Ureter (tissue), 1 donor: ENCODE measurements at regions not wholly inside any gene's neighbourhood (a gene's known extent, or its start where the extent isn't known, plus 50 kb on each side); places are given as distances from the start of the nearest gene placed in this dataset.
"Not testable (repeated sequence)": the region's sequence is repeated elsewhere in the genome, so short reads cannot be mapped to it uniquely, and the experiment has no call there.

Experiments
- DNase-seq: peaks from one replicate; pipeline ENCODE4 v3.0.0-alpha.2; 2020; ENCODE audit warnings: low spot score
- donor health status: DM: yes; HTN: yes; CAD: no.

DNA sequence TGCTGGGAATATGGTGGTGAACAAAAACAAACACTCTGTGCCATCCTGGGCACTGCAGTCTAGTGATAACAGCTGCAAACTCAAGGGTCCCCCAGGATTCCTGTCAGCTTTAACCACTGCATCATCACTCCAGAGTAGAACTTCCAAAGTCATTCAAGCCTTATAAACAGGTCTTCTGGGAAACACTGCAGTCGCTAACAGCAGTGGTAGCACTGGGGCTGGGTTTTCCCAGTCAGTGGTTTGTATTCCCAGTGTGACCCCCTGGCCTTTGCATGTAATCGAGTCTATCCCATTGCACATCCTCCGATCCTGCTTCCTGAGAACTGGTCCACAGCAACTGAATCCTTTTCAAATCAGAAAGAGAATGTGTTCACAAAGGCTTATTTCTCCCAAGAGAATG is 623.5 kb downstream of the EDEM1 start:
- no peak for DNase-seq

DNA sequence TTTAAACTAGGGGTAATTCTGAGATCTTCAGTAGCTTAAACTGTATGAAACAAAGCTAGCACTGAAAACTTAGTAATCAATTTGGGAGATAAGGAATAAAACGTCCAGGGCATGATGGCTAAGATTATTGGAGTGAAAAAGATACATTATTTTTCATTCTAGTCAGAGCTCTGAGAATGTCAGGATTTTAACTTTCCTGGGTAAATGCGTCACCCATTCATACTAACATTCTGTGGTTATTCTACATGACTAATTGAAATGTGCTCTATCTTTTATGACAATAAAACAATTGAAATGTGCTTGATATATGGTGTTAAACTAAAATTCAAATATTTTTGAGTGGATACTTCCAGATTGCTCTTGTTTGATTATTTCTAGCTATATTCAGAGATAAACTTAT is 626.0 kb downstream of the EDEM1 start:
- no peak for DNase-seq

DNA sequence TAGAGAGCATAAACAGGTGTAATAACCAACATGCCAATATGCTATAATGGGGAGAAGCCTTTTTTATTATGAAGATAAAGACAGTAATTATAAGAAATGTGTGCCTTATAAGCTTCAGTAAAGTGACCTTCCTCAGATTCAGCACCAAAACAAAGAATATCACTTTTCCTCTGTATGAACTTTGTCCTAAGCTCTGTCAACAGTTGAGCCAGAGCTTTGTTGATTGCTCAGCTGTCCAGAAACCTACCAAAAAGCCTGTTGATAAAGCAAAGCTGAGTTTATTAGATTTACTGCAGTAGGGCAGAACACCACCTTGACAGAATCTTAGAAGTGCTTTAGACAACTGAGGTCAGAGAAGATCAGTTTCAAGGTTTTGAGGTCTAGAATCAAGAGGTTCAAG is 635.3 kb downstream of the EDEM1 start:
- no peak for DNase-seq

DNA sequence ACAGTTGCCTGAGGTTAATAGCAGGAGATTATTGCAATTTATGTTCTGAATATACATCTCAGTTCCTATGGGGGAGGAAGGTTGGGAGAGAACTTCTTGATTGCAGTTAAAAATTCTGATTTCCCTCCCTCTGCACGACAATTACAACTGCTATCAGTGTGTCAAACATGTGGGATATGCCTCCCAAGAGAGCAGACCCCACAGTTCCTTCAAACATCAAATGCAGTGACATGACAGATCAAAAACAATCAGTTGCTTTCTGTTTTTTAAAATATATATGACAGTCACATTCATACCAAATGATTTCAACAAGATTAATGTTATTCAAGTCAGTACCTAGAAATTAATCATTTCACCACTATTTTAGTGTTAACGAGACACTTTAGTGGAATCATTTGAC is 639.0 kb downstream of the EDEM1 start:
- no peak for DNase-seq

DNA sequence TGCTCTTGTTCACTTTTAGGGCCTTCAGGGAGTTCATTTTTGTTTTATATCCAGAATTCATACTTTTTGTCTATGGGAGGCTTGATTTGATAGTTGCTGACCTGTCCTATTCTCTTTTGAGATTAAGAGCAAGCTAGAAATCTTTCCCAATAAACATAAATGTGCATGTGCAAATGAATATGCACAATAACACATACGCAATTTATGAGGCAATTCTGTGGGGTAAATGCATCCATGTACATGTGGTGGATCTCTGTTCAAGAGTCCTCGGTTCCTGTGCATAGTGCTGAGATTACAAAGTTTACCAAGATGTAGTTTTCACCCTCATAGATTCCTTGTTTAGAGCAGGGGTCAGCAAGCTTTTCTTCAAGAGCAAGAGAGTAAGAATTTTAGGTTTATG is 640.7 kb downstream of the EDEM1 start:
- no peak for DNase-seq

DNA sequence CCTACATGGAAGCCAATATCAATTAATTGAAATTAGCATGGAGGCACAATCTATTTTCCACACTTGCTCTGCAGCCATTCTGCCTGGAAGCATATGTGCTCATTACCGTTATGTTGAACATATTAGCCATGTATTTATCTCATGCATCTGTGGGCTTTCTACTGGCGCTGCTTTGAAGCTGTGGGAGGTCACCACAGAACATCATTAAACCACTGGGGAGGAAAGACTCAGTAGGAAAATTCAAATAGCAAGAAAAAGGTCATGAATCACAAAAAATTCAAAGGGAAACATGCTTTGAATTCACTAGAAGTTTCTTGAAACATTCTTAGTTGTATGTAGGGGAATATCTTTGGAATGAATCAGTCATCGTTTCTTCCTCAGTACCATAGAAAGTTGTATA is 652.5 kb downstream of the EDEM1 start:
- no peak for DNase-seq

DNA sequence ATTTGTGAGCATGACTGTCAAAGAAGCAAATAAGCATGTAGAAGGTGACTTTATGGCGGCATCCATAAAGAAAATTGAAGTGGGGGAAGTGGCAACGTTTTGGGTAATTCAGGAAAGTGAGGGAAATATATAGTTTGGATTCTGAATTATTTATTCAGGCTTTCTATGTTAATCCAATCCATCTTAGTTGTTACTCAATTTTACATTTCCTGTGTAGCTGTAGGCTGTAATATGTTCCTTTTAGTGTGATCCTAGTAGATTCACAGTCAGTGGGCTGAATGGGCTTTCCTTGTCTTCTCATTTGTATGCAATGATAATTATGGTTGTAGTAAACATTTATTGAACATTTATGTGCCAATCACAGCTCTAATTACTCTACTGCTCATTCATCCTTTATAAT is 654.1 kb downstream of the EDEM1 start:
- DNase-seq = no peak

DNA sequence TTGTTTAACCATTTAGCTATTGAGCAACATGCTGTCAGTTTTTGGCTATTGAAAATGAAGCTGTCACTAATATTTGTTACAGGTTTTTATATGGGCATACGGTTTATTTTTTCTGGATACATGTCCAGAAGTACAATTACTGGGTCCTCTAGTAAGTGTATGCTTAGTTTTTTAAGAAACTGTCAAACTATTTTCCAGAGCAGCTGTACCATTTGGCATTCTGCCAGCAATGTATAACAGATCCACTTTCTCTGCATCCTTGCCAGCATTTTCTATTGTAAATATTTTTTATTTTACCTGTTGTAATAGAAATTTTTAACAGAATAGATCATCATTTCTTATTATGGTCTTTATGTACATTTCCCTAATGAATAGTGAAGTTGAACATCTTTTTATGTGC is 658.8 kb downstream of the EDEM1 start:
- DNase-seq = no peak

DNA sequence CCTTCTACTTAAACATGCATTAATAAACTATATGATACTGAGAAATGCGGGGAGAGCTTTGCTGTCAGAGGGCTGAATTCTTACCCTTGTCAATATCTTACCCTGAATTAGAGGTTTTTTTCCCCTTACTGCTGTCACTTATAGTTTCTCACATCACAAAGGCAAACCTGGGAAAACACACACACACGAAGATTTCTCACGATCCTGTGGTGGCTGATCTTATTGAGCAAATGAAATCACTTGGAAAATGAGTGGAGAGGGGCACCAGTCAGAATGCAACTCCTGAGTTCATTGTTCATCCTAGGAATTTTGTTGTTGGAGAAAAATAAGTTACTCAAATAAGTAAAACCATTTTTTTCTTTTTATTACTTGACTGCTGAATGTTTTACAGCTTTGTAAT is 673.6 kb downstream of the EDEM1 start:
- no peak for DNase-seq

DNA sequence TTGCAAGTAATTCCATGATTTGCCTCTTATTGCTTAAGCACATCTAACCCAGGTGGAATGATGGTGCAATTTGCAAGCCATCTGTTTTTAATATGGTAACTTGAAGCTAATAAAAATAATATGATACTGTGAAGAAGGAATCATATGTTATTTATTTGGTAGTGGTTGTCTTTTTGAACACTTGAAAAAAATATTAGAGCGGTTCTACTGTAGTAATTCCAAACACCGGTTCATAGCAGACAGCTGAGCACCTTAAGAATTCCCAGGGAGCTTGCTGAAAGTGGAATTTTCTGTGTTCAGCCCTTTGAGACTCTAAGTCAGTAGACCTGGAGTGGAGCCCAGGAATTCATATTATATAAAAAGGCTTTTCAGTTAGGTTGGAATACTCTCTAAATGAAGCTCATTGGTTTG is 687.4 kb downstream of the EDEM1 start:
- no peak for DNase-seq

DNA sequence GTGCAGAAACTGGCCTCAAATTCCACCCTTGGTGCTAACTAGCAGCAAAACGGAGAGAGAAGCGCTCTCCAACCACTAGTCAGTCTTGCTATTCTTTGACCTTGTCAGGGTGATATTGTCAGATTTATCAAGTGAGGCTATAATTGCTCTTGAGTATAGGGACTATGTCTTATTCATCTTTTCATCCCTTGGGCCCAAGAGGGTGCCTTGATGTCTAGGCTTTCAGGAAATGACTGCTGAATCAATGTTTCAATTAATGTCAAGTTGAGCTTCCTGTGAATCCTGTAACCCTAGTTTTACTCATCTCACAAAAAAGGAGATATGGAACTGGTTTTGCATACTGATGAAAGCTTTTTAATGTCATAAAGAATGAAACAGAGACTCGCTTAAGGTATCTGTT is 701.3 kb downstream of the EDEM1 start:
- DNase-seq = no peak

DNA sequence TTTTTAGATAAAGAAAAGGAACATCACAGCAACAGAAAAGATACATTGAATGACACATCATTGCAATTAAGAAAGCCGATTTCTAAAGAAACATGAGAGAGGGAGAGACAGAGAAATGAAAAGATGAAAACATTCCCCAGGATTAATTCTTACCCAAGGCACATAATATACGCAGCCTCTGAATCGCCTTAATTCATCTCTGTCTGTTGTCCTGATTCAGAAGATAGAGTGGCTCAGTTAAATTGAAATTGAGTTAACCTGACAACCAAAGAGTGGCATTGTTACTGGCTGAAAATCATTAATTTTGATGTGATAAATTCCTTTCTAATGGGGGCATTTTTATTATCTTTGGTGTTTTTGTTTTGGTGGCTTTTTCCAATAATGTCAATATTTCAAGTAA is 701.9 kb downstream of the EDEM1 start:
- DNase-seq = no peak

DNA sequence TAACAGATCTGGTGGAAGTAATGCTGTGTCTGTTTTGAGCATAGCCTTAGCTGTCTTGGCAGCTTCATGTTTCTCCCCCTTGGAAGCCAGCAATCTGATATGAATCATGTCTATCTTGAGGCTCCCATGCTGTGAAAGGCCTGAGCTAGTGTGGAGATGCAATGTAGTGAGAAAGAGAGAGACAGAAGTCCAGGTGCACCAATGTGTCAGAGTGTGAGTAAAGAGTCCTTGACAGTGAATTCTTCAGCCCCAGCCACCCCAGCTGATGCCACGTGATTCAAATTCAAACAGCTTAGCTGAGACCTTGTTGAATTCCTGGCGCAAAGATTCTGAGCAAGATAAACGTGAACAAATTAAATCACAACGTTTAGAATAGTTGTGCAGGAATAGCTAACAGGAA is 704.2 kb downstream of the EDEM1 start:
- no peak for DNase-seq

DNA sequence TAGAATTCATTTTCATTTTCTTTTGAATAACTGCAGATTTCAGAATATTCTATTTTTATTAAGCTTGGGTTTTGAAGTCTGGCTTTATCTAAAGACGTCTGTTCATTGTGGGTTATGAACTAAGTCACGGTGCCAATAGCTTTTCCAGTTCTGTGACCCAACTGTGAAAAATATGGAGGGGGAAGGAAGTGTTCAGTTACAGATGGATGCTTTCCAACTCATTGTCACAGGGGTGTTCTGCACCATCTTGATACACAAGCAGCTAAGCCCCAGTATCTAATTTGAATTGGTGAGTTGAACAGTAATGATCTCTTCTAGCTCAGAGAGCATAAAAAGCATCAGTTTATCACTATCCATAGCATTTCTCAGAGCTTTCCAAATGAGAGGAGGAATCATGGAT is 710.6 kb downstream of the EDEM1 start:
- DNase-seq = no peak

DNA sequence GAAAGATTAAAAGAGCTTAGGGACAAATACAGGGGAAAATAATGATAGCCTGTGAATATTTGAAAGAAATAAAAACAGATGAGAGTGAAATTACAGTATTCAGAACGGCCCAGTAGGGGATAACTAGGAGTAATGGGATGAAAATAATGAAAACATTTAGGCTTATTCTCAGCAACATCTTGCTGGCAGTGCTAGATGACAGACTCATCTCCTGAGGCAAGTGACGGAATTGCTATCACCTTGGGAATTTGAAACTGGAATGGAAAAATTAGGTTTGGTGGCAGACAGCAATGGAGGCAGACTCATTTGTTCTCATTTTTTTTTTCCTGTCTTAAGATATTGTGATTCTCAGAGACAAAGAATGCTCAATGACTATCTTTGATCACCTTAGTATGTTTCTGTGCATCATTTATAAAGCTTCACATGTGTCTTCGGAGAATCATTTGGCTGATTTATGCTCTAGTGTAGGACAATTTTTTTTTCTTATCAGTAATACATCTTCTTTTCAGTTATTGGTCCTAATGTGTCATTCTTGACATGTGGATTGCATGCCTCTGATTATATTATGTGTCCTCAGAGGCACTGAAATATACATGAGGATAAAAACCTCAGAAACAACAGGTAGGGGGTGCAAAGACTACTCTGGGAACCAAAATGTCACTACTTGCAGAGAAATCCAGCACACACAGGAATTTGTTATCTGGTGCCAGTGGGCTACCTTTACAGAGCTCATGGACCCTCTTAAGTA is 711.7 kb downstream of the EDEM1 start:
- no peak for DNase-seq

DNA sequence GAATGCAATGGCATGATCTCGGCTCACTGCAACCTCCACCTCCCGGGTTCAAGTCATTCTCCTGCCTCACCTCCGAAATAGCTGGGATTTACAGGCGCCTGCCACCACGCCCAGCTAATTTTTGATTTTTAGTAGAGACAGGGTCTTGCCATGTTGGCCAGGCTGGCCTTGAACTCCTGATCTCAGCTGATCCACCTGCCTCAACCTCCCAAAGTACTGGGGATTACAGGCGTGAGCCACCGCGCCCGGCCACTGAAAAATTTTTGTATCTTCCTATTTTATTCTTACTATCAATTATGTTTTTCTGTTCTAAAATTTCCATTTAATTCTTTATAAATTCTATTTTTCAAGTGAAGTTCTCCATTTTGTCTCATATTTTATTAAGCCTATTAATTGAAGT is 730.4 kb downstream of the EDEM1 start:
- DNase-seq = no peak

DNA sequence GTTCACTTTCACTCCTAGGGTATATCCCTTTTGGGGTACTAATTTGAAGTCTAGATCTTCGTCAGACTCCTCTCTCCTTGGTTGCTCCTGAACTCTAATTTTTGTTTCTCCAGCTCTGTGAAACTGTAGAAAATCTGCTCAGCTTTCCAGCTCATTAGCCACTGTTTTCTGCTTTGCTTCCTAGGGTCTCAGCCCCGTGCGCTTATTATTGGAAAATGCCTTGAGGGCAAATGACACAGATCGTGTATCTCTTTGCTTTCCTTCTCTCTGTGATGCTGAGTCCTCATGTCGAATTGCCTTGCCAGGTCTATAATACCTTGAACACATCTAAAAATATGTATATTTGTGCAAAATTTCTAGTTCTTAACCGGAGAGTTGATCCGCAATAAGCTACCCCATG is 731.1 kb downstream of the EDEM1 start:
- DNase-seq = no peak

DNA sequence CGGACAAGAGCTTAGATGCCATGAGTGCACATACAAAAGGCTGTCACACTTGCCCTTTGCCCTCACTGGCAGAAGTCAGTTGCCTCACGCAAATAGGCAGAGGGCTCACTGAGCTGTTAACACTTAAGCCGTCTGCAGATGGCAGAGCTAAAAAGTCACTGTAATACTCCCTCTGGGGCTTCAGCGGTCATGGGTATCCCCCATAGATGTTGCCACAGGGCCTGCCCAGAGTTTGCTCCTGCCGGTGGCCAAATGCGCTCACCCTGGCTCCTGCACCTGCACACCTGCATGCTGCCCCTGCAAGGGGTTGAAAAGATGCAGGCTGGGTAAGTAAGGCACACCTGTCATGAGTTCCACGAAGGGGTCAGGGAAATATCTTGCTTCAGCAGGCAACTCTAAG is 741.5 kb downstream of the EDEM1 start:
- no peak for DNase-seq

DNA sequence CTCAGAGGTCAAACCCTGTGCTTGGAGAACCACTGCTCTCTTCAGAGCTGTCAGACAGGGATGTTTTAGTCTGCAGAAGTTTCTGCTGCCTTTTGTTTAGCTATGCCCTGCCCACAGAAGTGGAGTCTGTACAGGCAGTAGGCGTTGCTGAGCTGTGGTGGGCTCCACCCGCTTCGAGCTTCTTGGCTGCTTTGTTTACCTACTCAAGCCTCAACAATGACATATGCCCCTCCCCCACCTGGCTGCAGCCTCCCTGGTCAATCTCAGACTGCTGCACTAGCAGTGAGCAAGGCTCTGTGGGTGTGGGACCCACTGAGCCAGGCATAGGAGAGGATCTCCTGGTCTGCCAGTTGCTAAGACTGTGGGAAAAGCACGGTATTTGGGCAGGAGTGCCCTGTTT is 756.6 kb downstream of the EDEM1 start:
- not testable (repeated sequence) for DNase-seq

DNA sequence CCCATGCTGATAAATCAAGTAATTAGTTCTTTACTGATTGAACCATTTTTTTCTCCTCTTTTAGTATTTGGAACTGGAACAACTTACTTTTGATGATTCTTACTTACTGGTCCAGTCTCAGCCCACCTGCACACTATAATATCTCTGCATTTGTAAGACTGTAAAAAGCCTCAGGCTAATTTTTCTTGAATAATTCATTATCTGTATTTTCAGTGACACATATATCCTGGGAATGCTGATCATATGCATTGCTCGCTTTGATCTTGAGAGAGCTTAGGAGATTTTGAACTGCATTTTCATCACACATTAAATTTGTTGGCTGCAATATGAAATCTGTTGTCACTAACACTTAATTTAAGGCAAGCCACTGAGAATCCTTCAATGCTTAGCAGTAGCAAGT is 760.6 kb downstream of the EDEM1 start:
- no peak for DNase-seq

DNA sequence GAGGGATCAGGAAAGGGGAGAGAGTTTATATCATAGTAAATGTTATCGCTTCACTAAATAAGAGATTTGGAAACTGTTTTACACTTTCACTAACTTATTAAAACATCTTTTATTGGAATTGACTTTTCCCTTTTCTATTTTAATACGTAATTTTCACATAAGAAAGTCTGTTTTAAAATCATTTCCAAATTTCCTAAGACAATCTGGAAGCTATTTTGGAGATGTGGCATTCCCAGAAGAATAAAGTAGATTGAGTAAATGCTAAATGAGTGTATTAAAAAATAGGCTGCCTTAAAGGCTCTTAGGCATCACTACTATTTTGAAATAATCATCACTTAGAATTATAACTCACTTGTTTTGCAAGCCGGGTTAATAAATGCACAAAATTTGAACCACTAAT is 763.5 kb downstream of the EDEM1 start:
- DNase-seq = no peak

DNA sequence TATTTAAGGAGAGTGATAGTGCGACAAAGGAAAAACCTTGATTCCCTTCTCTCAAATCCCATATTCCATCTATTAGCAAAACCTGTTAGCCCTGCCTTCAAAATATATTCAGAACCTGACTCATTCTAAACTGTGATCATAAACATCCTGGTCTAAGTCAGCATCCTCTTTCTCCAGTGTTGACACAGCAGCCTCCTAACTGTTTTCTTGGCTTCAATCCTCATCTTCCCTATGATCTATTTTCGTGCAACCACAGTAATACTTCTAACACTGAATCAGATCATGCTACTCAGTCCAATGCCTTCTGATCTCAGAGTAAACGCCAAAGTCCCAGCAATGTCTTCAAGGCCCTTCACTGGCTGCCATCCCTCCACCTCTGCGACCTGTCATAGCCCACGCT is 785.1 kb downstream of the EDEM1 start:
- DNase-seq = no peak

DNA sequence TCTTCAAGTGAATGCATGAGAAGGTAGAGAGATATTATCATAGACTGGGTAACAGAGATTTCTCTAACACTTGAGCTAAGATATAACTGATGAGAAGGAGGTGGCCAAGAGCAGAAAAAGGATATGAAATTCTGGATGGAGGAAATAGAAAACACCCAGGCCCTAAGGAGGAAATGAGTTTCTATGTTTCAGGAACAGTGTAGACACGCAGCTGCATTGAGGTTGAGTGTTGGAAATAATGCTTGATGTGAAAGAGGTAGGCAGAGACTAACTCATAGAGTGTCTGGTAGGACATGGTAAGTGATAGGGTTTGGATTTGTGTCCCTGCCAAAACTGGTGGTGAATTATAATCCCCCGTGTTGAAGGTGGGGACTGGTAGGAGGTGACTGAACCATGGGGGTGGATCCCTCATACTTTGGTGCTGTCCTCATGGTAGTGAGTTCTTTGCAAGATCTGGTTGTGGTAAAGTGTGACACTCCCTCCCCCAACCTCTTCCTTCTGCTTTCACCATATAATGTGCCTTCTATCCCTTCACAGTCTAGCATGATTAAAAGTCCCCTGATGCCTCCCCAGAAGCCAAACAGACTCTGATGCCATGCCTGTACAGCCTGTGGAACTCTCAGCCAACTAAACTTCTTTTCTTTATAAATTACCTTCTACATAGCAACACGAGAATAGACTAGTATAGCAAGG is 787.3 kb downstream of the EDEM1 start:
- no peak for DNase-seq

DNA sequence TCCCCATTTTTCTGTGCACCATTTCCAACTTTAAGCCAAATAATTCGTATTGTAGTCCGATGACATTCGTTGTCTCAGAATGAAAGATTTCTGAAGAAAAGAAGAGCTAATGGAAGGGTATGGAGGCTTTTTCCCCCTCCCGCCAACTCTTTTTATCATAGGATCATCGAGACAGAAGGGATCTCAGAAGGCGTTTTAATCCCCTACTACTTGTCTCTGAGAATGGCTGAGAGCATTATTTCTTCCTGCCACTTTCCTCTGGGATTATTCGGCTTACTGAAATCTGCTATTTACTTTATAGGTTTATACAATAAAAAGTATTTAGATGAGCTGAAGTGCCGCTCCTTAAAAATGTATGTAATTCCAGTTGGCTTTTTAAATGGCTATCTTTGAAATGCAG is 789.8 kb downstream of the EDEM1 start:
- DNase-seq = no peak
